ENCODE measurements at regions not wholly inside any gene's neighbourhood (a gene's known extent, or its start where the extent isn't known, plus 50 kb on each side); places are given as distances from the start of the nearest gene placed in this dataset.
"Not testable (repeated sequence)": the region's sequence is repeated elsewhere in the genome, so short reads cannot be mapped to it uniquely, and the experiment has no call there.

- DNase-seq (ENCODE audit: low spot score), result no peak
Observed at GRCh38 chr1:4221107-4221506, 321.0 kb upstream of the C1orf174 start.

DNA sequence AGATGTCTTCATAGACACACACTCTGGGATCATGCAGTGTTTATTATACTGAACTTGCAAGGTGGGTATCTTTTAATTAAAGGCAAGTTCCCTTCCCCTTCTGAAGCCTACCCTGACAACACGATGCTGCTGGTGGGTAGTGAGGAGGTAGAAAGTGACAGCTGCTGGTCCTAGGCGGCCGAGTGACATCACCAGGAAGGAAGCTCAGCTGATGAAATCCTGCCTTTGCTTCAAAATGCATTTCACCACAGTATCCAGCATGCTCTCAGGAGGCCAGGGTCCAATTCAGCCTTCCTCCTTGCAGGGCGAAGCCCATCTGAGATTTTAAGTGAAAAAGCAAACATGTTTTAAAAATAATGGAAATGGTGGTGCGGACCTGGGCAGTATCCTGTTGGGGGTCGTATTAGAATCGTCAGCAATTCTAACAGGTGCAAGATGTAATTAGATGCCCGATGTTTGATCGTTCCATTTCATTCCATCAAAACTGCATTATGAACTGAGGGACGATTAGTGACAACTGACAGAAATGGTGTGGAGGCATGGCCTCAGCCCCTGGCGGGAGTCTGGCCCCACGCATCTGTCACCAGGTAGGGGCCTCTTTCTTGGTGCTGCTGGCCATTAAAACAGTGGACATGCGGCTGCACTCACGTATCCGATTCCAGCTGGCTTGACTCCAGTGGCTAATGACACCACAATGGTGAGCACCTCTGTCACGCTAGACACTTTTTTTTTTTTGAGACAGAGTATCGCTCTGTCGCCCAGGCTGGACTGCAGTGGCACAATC lies 324.8 kb upstream of the C1orf174 start:
- DNase-seq (ENCODE audit: low spot score), result no peak

- DNase-seq (ENCODE audit: low spot score), result no peak
Observed at GRCh38 chr1:4227986-4228385, 327.9 kb upstream of the C1orf174 start.

- DNase-seq (ENCODE audit: low spot score), result no peak
Observed at GRCh38 chr1:4253935-4254334, 353.9 kb upstream of the C1orf174 start.

DNA sequence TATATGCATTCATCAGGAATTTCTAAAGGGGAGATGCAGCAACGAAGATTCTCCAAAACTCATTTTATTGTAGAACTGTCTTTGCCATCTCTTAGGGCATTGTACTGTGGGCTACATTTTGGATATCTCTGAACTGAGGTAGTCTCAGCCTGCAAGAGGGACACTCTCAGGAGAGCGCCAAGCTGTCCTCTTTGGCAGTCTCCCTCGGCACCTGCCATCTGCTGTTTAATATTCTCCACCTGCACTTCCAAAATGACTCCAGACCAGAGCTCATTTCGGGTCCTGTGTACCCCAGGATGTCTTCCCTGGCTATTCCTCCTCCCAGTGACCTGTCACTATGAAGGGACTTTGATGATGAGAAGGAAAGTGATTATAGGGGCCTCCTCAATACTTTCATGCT lies 356.3 kb upstream of the C1orf174 start:
- DNase-seq (ENCODE audit: low spot score), result no peak

GRCh38 chr1:4258146-4258777 lies 358.2 kb upstream of the C1orf174 start:
- not testable (repeated sequence) for DNase-seq (ENCODE audit: low spot score)

GRCh38 chr1:4261327-4261726 lies 361.3 kb upstream of the C1orf174 start:
- no peak for DNase-seq (ENCODE audit: low spot score)

GRCh38 chr1:4262665-4263064 lies 362.6 kb upstream of the C1orf174 start:
- no peak for DNase-seq (ENCODE audit: low spot score)

DNA sequence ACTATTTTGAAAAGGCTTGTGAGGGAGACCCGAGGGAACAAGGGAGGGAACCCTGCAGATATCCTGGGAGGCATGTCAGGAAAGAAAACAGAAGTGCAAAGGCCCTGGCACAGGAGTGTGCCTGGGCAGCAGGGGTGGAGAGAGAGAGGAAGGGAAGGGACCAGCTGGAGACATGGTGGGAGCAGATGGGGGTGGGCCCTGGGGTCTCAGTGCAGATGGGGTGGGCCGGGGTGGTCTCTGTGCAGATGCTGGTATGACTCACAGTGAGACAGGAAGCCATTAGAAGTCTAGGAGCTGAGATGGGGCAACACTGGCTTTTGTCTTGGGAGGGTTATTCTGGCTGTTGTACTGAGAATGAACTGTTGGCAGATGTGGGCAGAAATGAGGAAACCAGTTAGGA lies 363.6 kb upstream of the C1orf174 start:
- DNase-seq (ENCODE audit: low spot score), result no peak

DNA sequence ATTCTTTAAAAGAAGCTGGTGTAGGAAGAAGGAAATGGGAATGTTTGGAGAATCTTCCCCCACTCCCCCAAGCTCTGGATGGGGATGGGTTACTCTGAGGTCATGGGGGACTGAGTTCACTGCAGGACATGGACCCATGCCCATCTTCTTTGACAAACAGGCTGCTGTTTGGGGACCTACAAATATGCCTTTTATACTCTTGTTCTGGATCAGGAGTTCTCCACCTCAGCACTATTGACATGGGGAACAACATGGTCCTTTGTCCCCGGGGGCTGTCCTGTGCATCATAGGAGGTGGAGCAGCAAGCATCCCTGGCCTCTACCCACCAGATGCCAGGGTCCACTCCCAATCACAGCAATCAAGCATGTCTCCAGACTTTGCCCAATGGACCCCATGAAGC lies 365.8 kb upstream of the C1orf174 start:
- DNase-seq (ENCODE audit: low spot score), result no peak

- peak; percentile 4 for DNase-seq (ENCODE audit: low spot score)
Observed at GRCh38 chr1:4267381-4268261, 367.5 kb upstream of the C1orf174 start.

DNA sequence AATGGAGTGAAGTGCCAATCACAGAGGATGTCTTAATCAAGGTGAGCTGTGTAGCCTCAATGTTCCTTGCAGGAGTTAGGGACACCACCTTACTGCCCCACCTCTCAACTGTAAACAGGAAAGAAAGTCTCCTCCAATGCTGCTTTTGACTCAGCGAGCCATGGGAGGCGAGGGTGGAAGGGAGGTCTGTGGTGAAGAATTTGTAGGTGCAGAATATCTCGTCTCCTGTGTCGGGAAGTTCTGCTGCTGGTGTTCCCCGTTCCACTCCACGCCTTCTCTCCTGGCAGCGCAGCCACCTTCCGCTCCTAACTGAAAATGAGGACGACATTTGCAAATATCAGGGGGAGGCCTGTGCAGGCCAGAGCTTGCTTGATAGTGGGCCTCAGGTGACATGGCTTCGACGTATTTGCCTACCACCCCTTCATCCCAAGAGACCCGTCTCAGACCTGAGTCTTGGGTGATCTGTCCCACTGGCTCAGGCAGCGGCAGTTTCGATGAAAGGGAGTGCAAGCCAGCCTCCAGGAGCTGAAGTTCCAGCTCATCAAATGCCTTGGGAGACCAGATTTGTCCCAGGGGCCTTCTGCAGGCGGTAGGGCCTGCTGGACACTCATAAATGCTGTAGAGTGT lies 368.3 kb upstream of the C1orf174 start:
- no peak for DNase-seq (ENCODE audit: low spot score)

DNA sequence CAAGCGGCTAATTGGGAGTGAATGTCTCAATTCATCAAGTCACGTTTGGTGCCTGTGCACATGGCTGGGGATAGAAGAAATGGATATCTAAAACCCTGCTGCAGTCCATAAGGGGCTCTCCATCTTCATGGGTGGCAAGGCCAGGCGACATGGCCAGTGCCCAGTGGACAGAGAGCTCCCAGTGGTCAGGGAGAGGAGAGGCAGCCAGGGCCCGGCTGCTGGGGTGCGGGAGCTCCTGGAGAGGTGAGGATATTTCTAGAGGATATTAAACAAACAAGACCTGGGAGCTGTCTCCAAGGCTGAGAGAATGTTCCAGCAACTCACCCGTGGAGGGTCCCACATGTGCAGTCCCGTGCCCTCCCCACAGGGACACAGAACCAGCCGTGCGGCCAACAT lies 368.8 kb upstream of the C1orf174 start:
- DNase-seq (ENCODE audit: low spot score), result no peak

GRCh38 chr1:4269330-4269729 lies 369.3 kb upstream of the C1orf174 start:
- no peak for DNase-seq (ENCODE audit: low spot score)

DNA sequence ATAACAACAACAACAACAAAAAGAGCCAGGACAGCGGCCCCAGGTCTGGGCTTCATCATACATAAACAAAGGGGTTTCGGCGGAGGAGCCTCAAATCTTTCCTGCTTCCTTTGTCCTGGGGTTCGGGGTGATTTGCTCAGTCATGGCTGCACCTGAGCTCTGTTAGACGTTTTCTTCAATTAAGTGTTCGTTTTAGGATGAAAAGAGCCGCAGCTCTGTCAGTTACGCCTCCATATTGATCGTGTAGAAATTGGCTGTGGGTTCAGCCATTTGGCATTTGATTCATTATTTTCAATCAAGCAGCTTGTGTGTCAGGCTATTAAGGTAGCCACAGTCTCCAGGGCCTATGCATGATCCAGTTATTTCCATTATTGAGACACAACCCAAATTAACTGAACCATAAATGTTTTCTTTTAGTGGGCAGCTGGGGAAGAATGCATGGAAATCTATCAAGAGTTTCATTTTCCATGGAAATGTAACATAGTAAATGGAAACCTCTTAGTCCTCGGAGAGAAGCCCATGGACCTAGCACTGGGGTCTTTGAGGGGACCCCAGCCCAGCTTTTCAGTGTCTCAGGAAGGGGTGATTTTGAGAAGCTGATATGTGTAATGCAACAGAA lies 370.0 kb upstream of the C1orf174 start:
- no peak for DNase-seq (ENCODE audit: low spot score)

DNA sequence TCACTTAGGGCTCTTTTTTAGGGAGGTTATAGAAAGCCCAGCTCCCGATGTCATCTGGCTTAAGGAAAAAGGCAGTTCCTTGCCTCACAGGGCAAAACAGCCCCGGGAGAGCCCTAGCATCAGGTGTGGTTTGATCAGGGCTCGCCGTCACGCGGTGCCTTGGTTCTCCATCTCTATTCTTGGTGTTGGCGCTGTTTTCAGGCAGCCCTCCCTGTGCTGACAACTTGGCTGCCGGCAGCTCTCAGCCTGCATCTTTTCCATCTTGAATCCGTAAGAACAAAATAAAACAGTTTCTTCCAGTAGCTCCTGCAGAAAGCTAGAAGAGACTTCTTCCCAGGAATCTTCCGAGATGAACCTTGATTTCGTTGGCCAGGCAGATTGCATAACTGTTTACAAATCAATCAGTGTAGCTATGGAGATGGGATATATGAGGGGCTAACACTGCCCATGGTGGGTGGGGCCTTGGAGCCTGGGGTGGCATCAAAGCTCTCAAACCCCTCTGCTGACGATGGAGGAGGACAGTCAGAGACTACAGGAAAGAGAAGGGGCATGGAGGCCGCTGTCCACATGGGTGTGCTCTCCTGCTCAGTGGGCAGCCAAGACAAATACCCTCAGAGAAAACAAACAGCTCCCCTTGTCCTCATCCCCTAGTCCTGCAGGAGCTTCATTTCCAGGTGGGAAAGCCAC lies 370.7 kb upstream of the C1orf174 start:
- no peak for DNase-seq (ENCODE audit: low spot score)

- no peak for DNase-seq (ENCODE audit: low spot score)
Observed at GRCh38 chr1:4271338-4271998, 371.4 kb upstream of the C1orf174 start.

DNA sequence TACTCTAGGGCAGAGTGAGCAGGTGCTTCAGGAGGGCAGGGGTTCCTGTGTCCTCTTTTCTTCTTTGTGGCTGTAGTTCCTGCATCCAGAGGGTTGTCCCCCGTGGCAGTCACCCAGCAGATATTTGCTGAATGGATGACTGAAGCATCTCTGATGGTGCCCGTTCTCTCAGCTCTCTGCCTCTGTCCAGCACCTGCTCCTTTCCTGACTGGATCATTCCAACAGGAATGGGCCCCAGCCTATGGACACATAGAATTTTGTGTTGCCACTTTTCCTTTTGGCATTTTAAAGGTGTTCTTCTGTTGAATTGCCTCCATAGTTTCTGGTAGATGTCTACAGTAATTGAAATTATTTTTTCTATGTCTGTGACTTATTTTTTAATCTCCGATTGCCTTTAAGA lies 372.5 kb upstream of the C1orf174 start:
- DNase-seq (ENCODE audit: low spot score), result no peak

DNA sequence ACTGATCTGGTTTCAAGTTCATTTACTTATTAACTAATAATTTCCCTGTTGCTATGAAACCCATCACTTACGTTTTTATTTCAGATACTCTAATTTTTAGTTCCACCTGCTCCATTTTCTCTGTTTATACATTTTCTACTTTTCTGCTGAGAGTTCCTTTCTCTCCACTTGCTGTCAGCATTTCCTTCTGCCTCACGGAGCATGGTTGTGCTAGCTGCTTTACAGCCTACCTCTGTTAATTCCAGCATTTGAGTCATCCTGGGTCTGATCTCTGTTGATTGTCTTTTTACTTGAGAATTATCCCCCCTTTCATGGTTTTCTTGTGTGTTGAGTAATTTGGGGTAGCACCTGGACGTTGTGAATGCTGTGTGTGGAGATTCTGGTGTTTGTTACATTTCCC lies 373.2 kb upstream of the C1orf174 start:
- DNase-seq (ENCODE audit: low spot score), result no peak

- DNase-seq (ENCODE audit: low spot score), result no peak
Observed at GRCh38 chr1:4273747-4274146, 373.7 kb upstream of the C1orf174 start.

- DNase-seq (ENCODE audit: low spot score), result no peak
Observed at GRCh38 chr1:4275083-4275482, 375.0 kb upstream of the C1orf174 start.
